HepG2 (cell line): ENCODE measurements at regions not wholly inside any gene's neighbourhood (a gene's known extent, or its start where the extent isn't known, plus 50 kb on each side); places are given as distances from the start of the nearest gene placed in this dataset.
A peak's percentile ranks its signal among the peaks of the same experiment; 100 is the strongest.

Source experiments
- KLF16 ChIP-seq, 2 experiments: sonication (generic) in 1 of 2; formaldehyde crosslinking in 1 of 2; IDR thresholded peaks; 2 replicates each; pipeline versions ENCODE4 v1.6.1 to v1.8.0; 2016 to 2023; ENCODE audit warnings: missing genetic modification reagents in 2 of 2, missing compliant biosample characterization in 1 of 2
- POGZ ChIP-seq: sonication (generic); formaldehyde crosslinking; IDR thresholded peaks from 2 replicates; pipeline ENCODE4 v1.4.0; 2020; ENCODE audit warnings: mild to moderate bottlenecking, missing genetic modification reagents
- RAD51 ChIP-seq: fragments of 450-650 bp; IDR thresholded peaks from 2 replicates; pipeline ENCODE4 v1.6.1; 2016; ENCODE audit warnings: borderline replicate concordance
- RBFOX2 ChIP-seq: fragments of 200-400 bp; formaldehyde crosslinking; IDR thresholded peaks from 2 replicates; pipeline ENCODE4 v1.6.1; 2017; ENCODE audit warnings: low read depth, mild to moderate bottlenecking, low read length
- RNF2 ChIP-seq: fragments of 450-650 bp; conservative IDR thresholded peaks from 2 replicates; pipeline ENCODE4 v1.6.1; 2016; ENCODE audit warnings: low read depth
- RXRB ChIP-seq: IDR thresholded peaks from 2 replicates; pipeline ENCODE4 v1.6.1; 2016; ENCODE audit warnings: borderline replicate concordance, missing genetic modification reagents, missing compliant biosample characterization
- SMC3 ChIP-seq: IDR thresholded peaks from 2 replicates; pipeline ENCODE4 v1.6.1; 2011; ENCODE audit warnings: low read length, improper control_type of control experiment
- SOX6 ChIP-seq, 2 experiments: fragments of 450-650 bp in 1 of 2; sonication (generic) in 1 of 2; formaldehyde crosslinking in 1 of 2; IDR thresholded peaks; 2 replicates each; pipeline versions ENCODE4 v1.4.0 to v1.6.1; 2017 to 2020; ENCODE audit warnings: antibody characterized with exemption in 1 of 2, mild to moderate bottlenecking in 1 of 2, missing genetic modification reagents in 1 of 2
- SRF ChIP-seq: IDR thresholded peaks from 2 replicates; pipeline ENCODE4 v1.6.1; 2011; ENCODE audit warnings: mild to moderate bottlenecking, low read depth, low read length, moderate library complexity
- THAP7 ChIP-seq: sonication (generic); formaldehyde crosslinking; IDR thresholded peaks from 2 replicates; pipeline ENCODE4 v1.8.1; 2023; ENCODE audit warnings: mild to moderate bottlenecking, missing genetic modification reagents
- YEATS4 ChIP-seq: sonication (generic); formaldehyde crosslinking; IDR thresholded peaks from 2 replicates; pipeline ENCODE4 v1.4.0; 2020; ENCODE audit warnings: missing genetic modification reagents, borderline replicate concordance
- ZKSCAN5 ChIP-seq: sonication (generic); formaldehyde crosslinking; IDR thresholded peaks from 2 replicates; pipeline ENCODE4 v1.5.1; 2020; ENCODE audit warnings: mild to moderate bottlenecking, missing genetic modification reagents
- ZMAT3 ChIP-seq: sonication (generic); formaldehyde crosslinking; conservative IDR thresholded peaks from 2 replicates; pipeline ENCODE4 v1.7.0; 2021; ENCODE audit warnings: missing genetic modification reagents
- ZNF468 ChIP-seq: sonication (generic); formaldehyde crosslinking; IDR thresholded peaks from 2 replicates; pipeline ENCODE4 v1.8.0; 2022; ENCODE audit warnings: mild to moderate bottlenecking, moderate library complexity, missing genetic modification reagents
- ZNF512B ChIP-seq: sonication (generic); formaldehyde crosslinking; IDR thresholded peaks from 2 replicates; pipeline ENCODE4 v1.5.1; 2020; ENCODE audit warnings: missing genetic modification reagents, mild to moderate bottlenecking, borderline replicate concordance
- ZNF614 ChIP-seq: IDR thresholded peaks from 2 replicates; pipeline ENCODE4 v1.6.1; 2018; ENCODE audit warnings: missing biosample characterization, missing genetic modification reagents, inconsistent platforms, borderline replicate concordance
- ZSCAN31 ChIP-seq: sonication (generic); formaldehyde crosslinking; IDR thresholded peaks from 2 replicates; pipeline ENCODE4 v1.5.0; 2020; ENCODE audit warnings: low read depth, mild to moderate bottlenecking, missing genetic modification reagents
- TF ChIP-seq, protein P1 (sequence below): sonication (generic); formaldehyde crosslinking; IDR thresholded peaks from 2 replicates; pipeline ENCODE4 v1.4.0; 2020; ENCODE audit warnings: missing genetic modification reagents
- TF ChIP-seq, protein P2 (sequence below): IDR thresholded peaks from 2 replicates; pipeline ENCODE4 v1.6.1; 2016; ENCODE audit warnings: low read depth, borderline replicate concordance
- TF ChIP-seq, protein P3 (sequence below): IDR thresholded peaks from 2 replicates; pipeline ENCODE4 v1.6.1; 2016; ENCODE audit warnings: control low read depth

GRCh38 chr2:234881413-234882241, 70.2 kb upstream of the SH3BP4 start (continued):
- TF ChIP-seq ZNF512B (peak; percentile 73; the same call in 1 of the 2 replicates), RXRB (CRISPR knock-in tag) (peak; percentile 73; the same call in 1 of the 2 replicates), ZMAT3 (CRISPR knock-in tag) (0 out of 2 replicates have a peak, but pooled peaks have one; percentile 62), POGZ (CRISPR knock-in tag) (peak; percentile 99), SRF (peak; percentile 79), ZNF468 (CRISPR knock-in tag) (no peak), THAP7 (CRISPR knock-in tag) (no peak), ZSCAN31 (CRISPR knock-in tag) (peak; percentile 63; the same call in 1 of the 2 replicates), ZNF614 (CRISPR knock-in tag) (peak; percentile 69; the same call in 1 of the 2 replicates), YEATS4 (CRISPR knock-in tag) (peak; percentile 70; the same call in 1 of the 2 replicates), RNF2 (no peak), SOX6 (IDR thresholded peaks at IDR 0.05) (no peak), SOX6 (CRISPR knock-in tag; IDR thresholded peaks at IDR 0.05) (peak; percentile 74; the same call in 1 of the 2 replicates), SMC3 (peak; percentile 96), RBFOX2 (peak; percentile 77; the same call in 1 of the 2 replicates), RAD51 (peak; percentile 98), KLF16 (CRISPR knock-in tag; IDR thresholded peaks at IDR 0.05) (peak in 1 of 2 experiments; percentile 80; a peak in 2 of 4 replicates), ZKSCAN5 (no peak)
- TF ChIP-seq, protein P1, sequence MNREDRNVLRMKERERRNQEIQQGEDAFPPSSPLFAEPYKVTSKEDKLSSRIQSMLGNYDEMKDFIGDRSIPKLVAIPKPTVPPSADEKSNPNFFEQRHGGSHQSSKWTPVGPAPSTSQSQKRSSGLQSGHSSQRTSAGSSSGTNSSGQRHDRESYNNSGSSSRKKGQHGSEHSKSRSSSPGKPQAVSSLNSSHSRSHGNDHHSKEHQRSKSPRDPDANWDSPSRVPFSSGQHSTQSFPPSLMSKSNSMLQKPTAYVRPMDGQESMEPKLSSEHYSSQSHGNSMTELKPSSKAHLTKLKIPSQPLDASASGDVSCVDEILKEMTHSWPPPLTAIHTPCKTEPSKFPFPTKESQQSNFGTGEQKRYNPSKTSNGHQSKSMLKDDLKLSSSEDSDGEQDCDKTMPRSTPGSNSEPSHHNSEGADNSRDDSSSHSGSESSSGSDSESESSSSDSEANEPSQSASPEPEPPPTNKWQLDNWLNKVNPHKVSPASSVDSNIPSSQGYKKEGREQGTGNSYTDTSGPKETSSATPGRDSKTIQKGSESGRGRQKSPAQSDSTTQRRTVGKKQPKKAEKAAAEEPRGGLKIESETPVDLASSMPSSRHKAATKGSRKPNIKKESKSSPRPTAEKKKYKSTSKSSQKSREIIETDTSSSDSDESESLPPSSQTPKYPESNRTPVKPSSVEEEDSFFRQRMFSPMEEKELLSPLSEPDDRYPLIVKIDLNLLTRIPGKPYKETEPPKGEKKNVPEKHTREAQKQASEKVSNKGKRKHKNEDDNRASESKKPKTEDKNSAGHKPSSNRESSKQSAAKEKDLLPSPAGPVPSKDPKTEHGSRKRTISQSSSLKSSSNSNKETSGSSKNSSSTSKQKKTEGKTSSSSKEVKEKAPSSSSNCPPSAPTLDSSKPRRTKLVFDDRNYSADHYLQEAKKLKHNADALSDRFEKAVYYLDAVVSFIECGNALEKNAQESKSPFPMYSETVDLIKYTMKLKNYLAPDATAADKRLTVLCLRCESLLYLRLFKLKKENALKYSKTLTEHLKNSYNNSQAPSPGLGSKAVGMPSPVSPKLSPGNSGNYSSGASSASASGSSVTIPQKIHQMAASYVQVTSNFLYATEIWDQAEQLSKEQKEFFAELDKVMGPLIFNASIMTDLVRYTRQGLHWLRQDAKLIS, result no peak
- TF ChIP-seq, protein P2, sequence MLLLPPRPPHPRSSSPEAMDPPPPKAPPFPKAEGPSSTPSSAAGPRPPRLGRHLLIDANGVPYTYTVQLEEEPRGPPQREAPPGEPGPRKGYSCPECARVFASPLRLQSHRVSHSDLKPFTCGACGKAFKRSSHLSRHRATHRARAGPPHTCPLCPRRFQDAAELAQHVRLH (CRISPR knock-in tag), result peak; percentile 84; the same call in 1 of the 2 replicates
- TF ChIP-seq, protein P3, sequence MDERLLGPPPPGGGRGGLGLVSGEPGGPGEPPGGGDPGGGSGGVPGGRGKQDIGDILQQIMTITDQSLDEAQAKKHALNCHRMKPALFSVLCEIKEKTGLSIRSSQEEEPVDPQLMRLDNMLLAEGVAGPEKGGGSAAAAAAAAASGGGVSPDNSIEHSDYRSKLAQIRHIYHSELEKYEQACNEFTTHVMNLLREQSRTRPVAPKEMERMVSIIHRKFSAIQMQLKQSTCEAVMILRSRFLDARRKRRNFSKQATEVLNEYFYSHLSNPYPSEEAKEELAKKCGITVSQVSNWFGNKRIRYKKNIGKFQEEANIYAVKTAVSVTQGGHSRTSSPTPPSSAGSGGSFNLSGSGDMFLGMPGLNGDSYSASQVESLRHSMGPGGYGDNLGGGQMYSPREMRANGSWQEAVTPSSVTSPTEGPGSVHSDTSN (CRISPR knock-in tag), result no peak
